DLD1 (cell line): ENCODE measurements at regions not wholly inside any gene's neighbourhood (a gene's known extent, or its start where the extent isn't known, plus 50 kb on each side); places are given as distances from the start of the nearest gene placed in this dataset.

Experiments
- in situ Hi-C: cut with HindIII; loops from 2 replicates; pipeline ENCODE4 v1.10.0; 2017; ENCODE audit warnings: low sequenced_read_pairs

GRCh38 chr3:102741105-102741504 lies 306.3 kb downstream of the ZPLD1 start:
- in situ Hi-C loops: no loop called here

- in situ Hi-C loops: no loop called here
Measured at GRCh38 chr3:102741694-102742093, 306.9 kb downstream of the ZPLD1 start.

GRCh38 chr3:102745881-102746280 lies 311.1 kb downstream of the ZPLD1 start:
- in situ Hi-C loops: no loop called here

- in situ Hi-C loops: no loop called here
Measured at GRCh38 chr3:102747611-102748010, 312.8 kb downstream of the ZPLD1 start.

GRCh38 chr3:102748646-102749045 lies 313.8 kb downstream of the ZPLD1 start:
- in situ Hi-C loops: no loop called here

- in situ Hi-C loops: no loop called here
Measured at GRCh38 chr3:102750322-102750721, 315.5 kb downstream of the ZPLD1 start.

- in situ Hi-C loops: no loop called here
Measured at GRCh38 chr3:102753901-102754300, 319.1 kb downstream of the ZPLD1 start.

- in situ Hi-C loops: no loop called here
Measured at GRCh38 chr3:102756706-102757105, 321.9 kb downstream of the ZPLD1 start.

- in situ Hi-C loops: no loop called here
Measured at GRCh38 chr3:102757950-102758349, 323.1 kb downstream of the ZPLD1 start.

- in situ Hi-C loops: no loop called here
Measured at GRCh38 chr3:102761766-102762165, 327.0 kb downstream of the ZPLD1 start.

GRCh38 chr3:102790747-102791325 lies 356.0 kb downstream of the ZPLD1 start:
- in situ Hi-C loops: no loop called here

GRCh38 chr3:102791641-102792589 lies 357.1 kb downstream of the ZPLD1 start:
- in situ Hi-C loops: no loop called here

- in situ Hi-C loops: no loop called here
Measured at GRCh38 chr3:102796804-102797203, 362.0 kb downstream of the ZPLD1 start.

- in situ Hi-C loops: no loop called here
Measured at GRCh38 chr3:102802819-102803420, 368.1 kb downstream of the ZPLD1 start.

GRCh38 chr3:102810937-102811336 lies 376.1 kb downstream of the ZPLD1 start:
- in situ Hi-C loops: no loop called here

GRCh38 chr3:102826636-102827035 lies 391.8 kb downstream of the ZPLD1 start:
- in situ Hi-C loops: no loop called here

GRCh38 chr3:102827386-102827785 lies 392.6 kb downstream of the ZPLD1 start:
- in situ Hi-C loops: no loop called here

- in situ Hi-C loops: no loop called here
Measured at GRCh38 chr3:102830415-102830814, 395.6 kb downstream of the ZPLD1 start.

- in situ Hi-C loops: no loop called here
Measured at GRCh38 chr3:102841866-102842265, 407.1 kb downstream of the ZPLD1 start.

- in situ Hi-C loops: no loop called here
Measured at GRCh38 chr3:102866845-102867244, 432.0 kb downstream of the ZPLD1 start.

- in situ Hi-C loops: no loop called here
Measured at GRCh38 chr3:102883515-102883914, 448.7 kb downstream of the ZPLD1 start.

GRCh38 chr3:102885289-102885688 lies 450.5 kb downstream of the ZPLD1 start:
- in situ Hi-C loops: no loop called here
